GM12873 (cell line): ENCODE measurements at regions not wholly inside any gene's neighbourhood (a gene's known extent, or its start where the extent isn't known, plus 50 kb on each side); places are given as distances from the start of the nearest gene placed in this dataset.

Experiments used
- TF ChIP-seq, protein P1 (sequence below): IDR thresholded peaks from 2 replicates; pipeline ENCODE4 v1.5.1; 2012; ENCODE audit warnings: low read depth, mild to moderate bottlenecking, moderate library complexity, low read length, control low read depth; ENCODE audit not compliant: insufficient read depth; ENCODE audit errors: missing control alignments

DNA sequence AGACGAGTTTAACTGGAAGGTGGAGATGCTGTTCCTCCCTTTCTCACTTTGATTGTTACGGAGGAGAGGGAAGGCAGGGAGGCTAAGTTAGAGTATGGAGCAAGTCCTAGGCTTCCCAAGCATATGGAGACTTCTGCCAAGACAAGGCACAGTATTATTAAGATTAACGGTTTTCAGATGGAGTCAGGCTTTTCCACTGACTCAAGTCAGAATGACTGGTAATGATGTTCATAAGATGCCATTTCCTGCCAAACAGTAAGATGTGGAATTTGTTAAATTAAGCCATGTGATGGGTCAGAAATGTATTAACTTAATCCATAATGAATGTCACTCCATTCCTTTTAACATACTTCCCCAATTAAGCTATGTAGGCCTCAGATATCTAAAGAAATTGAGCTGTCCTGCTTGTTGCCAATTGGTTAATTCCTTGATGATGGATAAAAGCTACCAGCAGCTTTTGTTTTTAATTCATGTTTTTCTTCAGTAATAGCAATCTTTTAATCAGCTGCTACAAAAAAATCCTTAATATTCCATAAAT is 383.7 kb downstream of the ZNF521 start:
- TF ChIP-seq, protein P1, sequence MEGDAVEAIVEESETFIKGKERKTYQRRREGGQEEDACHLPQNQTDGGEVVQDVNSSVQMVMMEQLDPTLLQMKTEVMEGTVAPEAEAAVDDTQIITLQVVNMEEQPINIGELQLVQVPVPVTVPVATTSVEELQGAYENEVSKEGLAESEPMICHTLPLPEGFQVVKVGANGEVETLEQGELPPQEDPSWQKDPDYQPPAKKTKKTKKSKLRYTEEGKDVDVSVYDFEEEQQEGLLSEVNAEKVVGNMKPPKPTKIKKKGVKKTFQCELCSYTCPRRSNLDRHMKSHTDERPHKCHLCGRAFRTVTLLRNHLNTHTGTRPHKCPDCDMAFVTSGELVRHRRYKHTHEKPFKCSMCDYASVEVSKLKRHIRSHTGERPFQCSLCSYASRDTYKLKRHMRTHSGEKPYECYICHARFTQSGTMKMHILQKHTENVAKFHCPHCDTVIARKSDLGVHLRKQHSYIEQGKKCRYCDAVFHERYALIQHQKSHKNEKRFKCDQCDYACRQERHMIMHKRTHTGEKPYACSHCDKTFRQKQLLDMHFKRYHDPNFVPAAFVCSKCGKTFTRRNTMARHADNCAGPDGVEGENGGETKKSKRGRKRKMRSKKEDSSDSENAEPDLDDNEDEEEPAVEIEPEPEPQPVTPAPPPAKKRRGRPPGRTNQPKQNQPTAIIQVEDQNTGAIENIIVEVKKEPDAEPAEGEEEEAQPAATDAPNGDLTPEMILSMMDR = no peak

DNA sequence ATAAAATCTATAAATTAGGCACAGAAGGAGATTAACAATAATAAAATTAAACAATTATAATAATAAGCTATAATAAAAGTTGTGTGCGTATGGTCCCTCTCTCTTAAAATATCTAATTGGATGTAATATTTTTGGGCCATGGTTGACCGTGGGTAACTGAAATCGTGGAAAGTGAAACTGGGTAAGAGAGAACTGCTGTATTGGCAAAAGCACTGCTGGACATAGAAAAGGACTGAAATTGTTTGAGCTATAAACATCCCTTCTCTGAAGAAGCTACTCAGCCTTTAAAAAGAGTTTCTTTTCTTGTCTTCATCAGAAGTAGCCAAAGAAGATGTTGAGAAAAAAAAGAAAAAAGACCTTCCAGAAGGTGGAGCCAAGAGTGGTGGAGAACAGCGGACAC is 379.4 kb downstream of the ZNF521 start:
- TF ChIP-seq, protein P1 = no peak

DNA sequence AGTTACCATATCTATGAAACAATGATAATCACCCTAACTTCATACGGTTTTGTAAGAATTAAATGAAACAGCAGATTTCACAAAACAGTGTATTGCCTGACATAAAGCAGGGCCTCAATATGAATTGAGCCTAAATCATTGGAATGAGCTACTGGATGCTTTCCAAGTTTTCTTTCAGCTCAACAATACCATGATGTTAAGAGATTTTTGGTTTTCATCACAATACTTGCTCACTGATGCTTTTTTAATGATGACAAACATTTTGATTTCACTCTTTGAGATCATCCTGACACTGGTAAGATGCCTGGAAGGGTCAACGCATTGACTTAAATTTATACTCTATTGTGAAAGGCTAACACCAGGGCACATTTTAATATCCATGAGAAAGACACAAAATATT is 377.5 kb downstream of the ZNF521 start:
- TF ChIP-seq, protein P1 = no peak

DNA sequence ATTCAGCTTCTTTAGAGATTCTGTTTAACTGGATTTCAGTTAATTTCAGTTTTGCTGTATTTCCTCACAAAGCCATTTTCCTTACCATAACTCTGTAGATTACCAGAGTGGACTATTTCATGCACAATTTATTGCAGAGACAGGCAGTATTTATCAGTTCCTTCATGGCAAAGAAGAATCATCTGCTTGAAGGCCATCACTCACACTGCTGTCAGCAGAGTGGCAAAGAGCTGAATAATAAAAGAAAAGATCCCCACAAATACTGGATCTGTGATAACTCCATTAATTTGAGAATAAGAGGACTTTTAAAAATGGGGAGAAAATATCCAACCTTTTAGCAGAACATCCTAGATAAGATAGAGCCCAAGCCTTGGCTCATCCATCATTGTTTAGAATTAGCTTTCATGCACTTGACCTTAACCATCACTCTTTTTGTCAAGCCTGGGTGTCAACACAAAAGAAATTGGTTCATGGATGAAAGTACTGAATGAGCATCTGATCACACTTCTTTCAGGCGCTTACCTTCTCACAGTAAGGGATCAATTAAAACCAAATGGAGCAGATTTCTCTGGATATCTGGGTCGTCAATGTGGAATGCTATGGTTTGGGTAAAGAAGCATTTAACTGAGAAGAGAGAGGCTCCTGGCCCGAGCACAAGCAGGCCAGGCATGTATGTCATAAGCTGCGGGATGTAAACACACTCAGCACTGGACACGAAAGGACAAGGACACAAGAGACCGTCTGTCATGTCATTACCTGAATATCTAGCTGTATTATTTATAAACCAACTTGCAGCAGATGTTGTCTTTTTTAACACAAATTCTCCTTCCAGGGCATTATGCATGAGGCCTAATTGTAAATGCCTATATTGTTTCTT is 376.2 kb downstream of the ZNF521 start:
- TF ChIP-seq, protein P1 = no peak

DNA sequence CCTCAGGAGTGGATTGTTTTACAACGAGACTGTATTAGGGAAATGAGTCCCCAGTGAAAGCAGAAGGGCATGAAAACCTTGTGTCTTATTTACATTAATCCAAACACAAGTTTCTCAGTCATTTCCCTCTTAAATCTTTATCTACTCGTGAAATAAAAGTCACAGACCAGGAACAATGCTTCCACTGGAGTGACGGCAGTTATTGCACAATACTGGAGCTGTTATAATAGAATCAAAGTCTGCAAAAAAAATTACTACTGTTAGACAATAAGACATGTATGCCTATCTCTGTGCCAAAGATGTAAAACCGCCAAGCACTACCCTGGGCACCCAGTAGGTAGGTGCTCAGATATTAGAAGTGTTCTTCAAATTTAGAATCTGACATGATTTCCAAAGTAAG is 375.5 kb downstream of the ZNF521 start:
- TF ChIP-seq, protein P1 = no peak

DNA sequence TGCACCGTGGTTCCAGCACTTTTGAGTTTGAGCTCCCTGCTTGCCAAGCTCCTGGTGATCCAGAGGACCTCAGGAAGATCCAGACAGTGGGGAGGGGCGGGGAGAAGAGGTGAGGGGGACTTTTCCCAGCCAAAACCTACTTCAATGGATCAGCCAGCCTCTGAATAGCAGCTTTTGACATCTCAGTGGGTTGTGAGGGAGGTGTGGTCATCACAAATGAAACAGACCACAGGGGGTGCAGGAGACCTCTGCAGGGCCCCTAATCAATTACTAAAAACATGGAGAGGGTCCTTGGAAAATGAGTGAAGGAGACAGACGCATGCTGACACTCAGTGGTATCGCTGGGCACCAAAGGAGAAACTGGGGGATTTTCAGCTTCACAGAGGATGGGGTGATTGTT is 372.7 kb downstream of the ZNF521 start:
- TF ChIP-seq, protein P1 = no peak

DNA sequence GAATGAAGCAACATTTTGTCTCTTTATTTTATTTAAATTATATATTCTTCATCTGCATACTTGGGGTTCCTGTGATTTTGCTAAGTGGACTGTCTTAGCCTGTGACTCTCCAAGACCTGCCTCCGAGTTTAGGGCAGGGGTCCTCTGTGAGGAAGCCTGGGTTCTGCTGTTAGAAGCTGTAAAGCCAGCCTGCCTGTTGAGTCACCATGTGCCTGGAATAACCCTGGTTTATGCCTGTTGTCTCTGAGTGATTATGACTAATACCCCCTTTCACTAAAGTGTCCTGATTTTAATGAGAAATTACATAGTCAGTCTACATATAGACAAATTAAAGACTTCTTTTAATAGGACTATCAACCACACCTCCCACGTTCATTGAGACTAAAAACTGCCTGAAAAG is 369.1 kb downstream of the ZNF521 start:
- TF ChIP-seq, protein P1 = no peak
